COLO668 (cell line): ENCODE measurements at regions not wholly inside any gene's neighbourhood (a gene's known extent, or its start where the extent isn't known, plus 50 kb on each side); places are given as distances from the start of the nearest gene placed in this dataset.
"Not testable (repeated sequence)": the region's sequence is repeated elsewhere in the genome, so short reads cannot be mapped to it uniquely, and the experiment has no call there.

Experiments used
- DNase-seq: peaks from one replicate; lab custom pipeline; 2025; ENCODE audit not compliant: unreplicated experiment; lab: John Stamatoyannopoulos, UW

GRCh38 chr12:75944097-75944904, 87.3 kb downstream of the PHLDA1 start:
- DNase-seq: no peak

GRCh38 chr12:75943730-75944096, 87.9 kb downstream of the PHLDA1 start:
- no peak for DNase-seq

GRCh38 chr12:75941661-75942060, 89.9 kb downstream of the PHLDA1 start:
- DNase-seq: not testable (repeated sequence)

- DNase-seq: no peak
These were observed 92.4 kb downstream of the PHLDA1 start for GRCh38 chr12:75939016-75939642.

- no peak for DNase-seq
These were observed 93.4 kb downstream of the PHLDA1 start for GRCh38 chr12:75938189-75938588.

- no peak for DNase-seq
These were observed 94.1 kb downstream of the PHLDA1 start for GRCh38 chr12:75937486-75937885.

- DNase-seq: no peak
These were observed 94.8 kb downstream of the PHLDA1 start for GRCh38 chr12:75936515-75937440.

GRCh38 chr12:75935539-75936242, 95.9 kb downstream of the PHLDA1 start:
- no peak for DNase-seq

GRCh38 chr12:75933101-75933500, 98.5 kb downstream of the PHLDA1 start:
- DNase-seq: no peak

GRCh38 chr12:75932241-75932640, 99.3 kb downstream of the PHLDA1 start:
- no peak for DNase-seq

GRCh38 chr12:75923964-75924666, 107.5 kb downstream of the PHLDA1 start:
- DNase-seq: no peak

- no peak for DNase-seq
These were observed 108.5 kb downstream of the PHLDA1 start for GRCh38 chr12:75922944-75923642.

- no peak for DNase-seq
These were observed 109.8 kb downstream of the PHLDA1 start for GRCh38 chr12:75921622-75922289.

- DNase-seq: no peak
These were observed 113.9 kb downstream of the PHLDA1 start for GRCh38 chr12:75917715-75918114.

GRCh38 chr12:75917083-75917482, 114.5 kb downstream of the PHLDA1 start:
- no peak for DNase-seq

- DNase-seq: no peak
These were observed 117.8 kb downstream of the PHLDA1 start for GRCh38 chr12:75913502-75914351.

- DNase-seq: peak; percentile 18
These were observed 121.6 kb downstream of the PHLDA1 start for GRCh38 chr12:75909714-75910656.
